Natural killer cell (primary cell): ENCODE measurements at regions not wholly inside any gene's neighbourhood (a gene's known extent, or its start where the extent isn't known, plus 50 kb on each side); places are given as distances from the start of the nearest gene placed in this dataset.

Source experiments
- ATAC-seq, 3 donors: fragments of 150-1000 bp in 2 of 3; fragments of 200-7000 bp in 1 of 3; cut with Tn5 transposase; 1 replicate in 1 of 3; 2 replicates in 2 of 3; pipeline ENCODE4 v1.10.0; 2021; ENCODE audit warnings: mild to moderate bottlenecking in 2 of 3, moderate library complexity in 2 of 3
- DNase-seq, 2 donors: peaks; one replicate each; pipeline versions ENCODE4 v3.0.0 to v3.0.0-alpha.2; 2013 to 2021; ENCODE audit warnings: mixed read lengths in 1 of 2
- H3K27ac ChIP-seq: one replicate; pipeline ENCODE4 v1.5.1; 2013; ENCODE audit warnings: mild to moderate bottlenecking, low read length
- H3K27me3 ChIP-seq: one replicate; pipeline ENCODE4 v1.6.1; 2013; ENCODE audit warnings: low read length; ENCODE audit not compliant: control insufficient read depth, insufficient read depth
- H3K36me3 ChIP-seq: one replicate; pipeline ENCODE4 v1.6.1; 2013; ENCODE audit warnings: low read length; ENCODE audit not compliant: control insufficient read depth, insufficient read depth
- H3K4me1 ChIP-seq: one replicate; pipeline ENCODE4 v1.6.1; 2013; ENCODE audit warnings: low read length; ENCODE audit not compliant: control insufficient read depth, insufficient read depth
- H3K4me3 ChIP-seq: one replicate; pipeline ENCODE4 v1.5.1; 2013; ENCODE audit warnings: low read length
- H3K9me3 ChIP-seq: one replicate; pipeline ENCODE4 v1.6.1; 2013; ENCODE audit warnings: low read length; ENCODE audit not compliant: control insufficient read depth, insufficient read depth
- H3K27ac Mint-ChIP-seq, 2 donors: one replicate each; pipeline ENCODE4 v1.8.0; 2022; ENCODE audit warnings: mild to moderate bottlenecking in 2 of 2, mixed read lengths in 2 of 2, moderate library complexity in 1 of 2
- H3K27me3 Mint-ChIP-seq, 2 donors: one replicate each; pipeline ENCODE4 v1.8.0; 2022; ENCODE audit warnings: low read depth in 2 of 2, mixed read lengths in 2 of 2
- H3K36me3 Mint-ChIP-seq: one replicate; pipeline ENCODE4 v1.8.0; 2022; ENCODE audit warnings: mixed read lengths
- H3K4me1 Mint-ChIP-seq, 2 donors: one replicate each; pipeline ENCODE4 v1.8.0; 2022; ENCODE audit warnings: mixed read lengths in 2 of 2
- H3K4me3 Mint-ChIP-seq: one replicate; pipeline ENCODE4 v1.8.0; 2022; ENCODE audit warnings: mild to moderate bottlenecking, moderate library complexity, mixed read lengths
- H3K9me3 Mint-ChIP-seq, 2 donors: one replicate each; pipeline ENCODE4 v1.8.0; 2022; ENCODE audit warnings: mixed read lengths in 2 of 2
- CTCF ChIP-seq: fragments of 200-600 bp; IDR thresholded peaks from one replicate; pipeline ENCODE4 v1.8.0; 2022; ENCODE audit warnings: antibody characterized with exemption
- WGBS: methylation state at CpG from one replicate; pipeline ENCODE4 v1.1.7; 2013; ENCODE audit warnings: missing lambda C conversion rate; ENCODE audit not compliant: insufficient coverage; 5-methylcytosine and 5-hydroxymethylcytosine counted together
- intact Hi-C: fragments of 100-400 bp; cut with micrococcal nuclease; formaldehyde crosslinking; loops from one replicate; pipeline ENCODE4 v1.14.2; 2022

GRCh38 chr4:178838776-178839175, 1396.5 kb upstream of the AGA start:
- Histone ChIP-seq H3K36me3 (no peaks in the 10 kb centered on the region), H3K27ac (no peak overlapping the region), H3K9me3 (no peaks in the 10 kb centered on the region), H3K4me1 (no peaks in the 10 kb centered on the region), H3K27me3 (no peaks in the 10 kb centered on the region), H3K4me3 (no peak overlapping the region)
- DNase-seq (no peak), ATAC-seq (no peak)
- Mint-ChIP-seq H3K27ac (no peak overlapping the region), H3K4me3 (no peak overlapping the region), H3K27me3 (no peaks in the 10 kb centered on the region), H3K4me1 (no peaks in the 10 kb centered on the region), H3K36me3 (no peaks in the 10 kb centered on the region), H3K9me3 (peaks cover 8 to 16% of the 10 kb centered on the region in 2 donors)
- no peak for TF ChIP-seq CTCF
- intact Hi-C loops = no loop called here
- 100% methylated on average over 1 of the region's 2 CpGs for WGBS

- Histone ChIP-seq H3K4me3 (no peak overlapping the region), H3K4me1 (no peaks in the 10 kb centered on the region), H3K9me3 (no peaks in the 10 kb centered on the region), H3K36me3 (no peaks in the 10 kb centered on the region), H3K27ac (no peak overlapping the region), H3K27me3 (no peaks in the 10 kb centered on the region)
- peaks cover 2 to 10% of the 10 kb centered on the region in 2 donors for H3K9me3 Mint-ChIP-seq
- WGBS = 60% methylated on average over 2 of the region's 4 CpGs
- no peak for TF ChIP-seq CTCF
- no peaks in the 10 kb centered on the region for H3K4me1 Mint-ChIP-seq
- no peak overlapping the region for H3K27ac Mint-ChIP-seq
- no peak overlapping the region for H3K4me3 Mint-ChIP-seq
- no peaks in the 10 kb centered on the region for H3K36me3 Mint-ChIP-seq
- intact Hi-C loops = no loop called here
- no peaks in the 10 kb centered on the region for H3K27me3 Mint-ChIP-seq
- ATAC-seq (no peak), DNase-seq (no peak)
Observed at GRCh38 chr4:178856139-178856800, 1414.0 kb upstream of the AGA start.

- H3K4me1 ChIP-seq = no peaks in the 10 kb centered on the region
- H3K27me3 ChIP-seq = no peaks in the 10 kb centered on the region
- Mint-ChIP-seq H3K4me3 (no peak overlapping the region), H3K36me3 (no peaks in the 10 kb centered on the region), H3K27ac (no peak overlapping the region), H3K27me3 (no peaks in the 10 kb centered on the region), H3K9me3 (peaks cover 0 to 8% of the 10 kb centered on the region in 2 donors), H3K4me1 (no peaks in the 10 kb centered on the region)
- H3K36me3 ChIP-seq = no peaks in the 10 kb centered on the region
- WGBS = 4% methylated on average over 2 of the region's 2 CpGs
- H3K9me3 ChIP-seq = no peaks in the 10 kb centered on the region
- no peak for TF ChIP-seq CTCF
- ATAC-seq = no peak
- no peak overlapping the region for H3K27ac ChIP-seq
- intact Hi-C loops = no loop called here
- no peak overlapping the region for H3K4me3 ChIP-seq
- no peak for DNase-seq
Observed at GRCh38 chr4:178871476-178871875, 1429.2 kb upstream of the AGA start.

GRCh38 chr4:178881937-178882336, 1439.7 kb upstream of the AGA start:
- H3K4me3 ChIP-seq = no peak overlapping the region
- H3K27me3 ChIP-seq = no peaks in the 10 kb centered on the region
- no peaks in the 10 kb centered on the region for H3K4me1 ChIP-seq
- TF ChIP-seq CTCF = no peak
- Mint-ChIP-seq H3K4me1 (no peaks in the 10 kb centered on the region), H3K36me3 (peaks cover 21% of the 10 kb centered on the region), H3K9me3 (peaks cover 20 to 24% of the 10 kb centered on the region in 2 donors), H3K4me3 (no peak overlapping the region), H3K27ac (no peak overlapping the region), H3K27me3 (no peaks in the 10 kb centered on the region)
- no peak overlapping the region for H3K27ac ChIP-seq
- H3K9me3 ChIP-seq = peaks cover 19% of the 10 kb centered on the region
- ATAC-seq = no peak
- intact Hi-C loops = no loop called here
- no peak for DNase-seq
- H3K36me3 ChIP-seq = no peaks in the 10 kb centered on the region
- 67% methylated on average over 1 of the region's 1 CpG for WGBS
